GM19023 (cell line): ENCODE measurements at regions not wholly inside any gene's neighbourhood (a gene's known extent, or its start where the extent isn't known, plus 50 kb on each side); places are given as distances from the start of the nearest gene placed in this dataset.
A peak's percentile ranks its signal among the peaks of the same experiment; 100 is the strongest.

Experiments used
- ATAC-seq: cut with Tn5 transposase; IDR thresholded peaks from one replicate; pipeline ENCODE4 v1.9.1; 2021; ENCODE audit warnings: mild to moderate bottlenecking, moderate library complexity; ENCODE audit not compliant: unreplicated experiment

DNA sequence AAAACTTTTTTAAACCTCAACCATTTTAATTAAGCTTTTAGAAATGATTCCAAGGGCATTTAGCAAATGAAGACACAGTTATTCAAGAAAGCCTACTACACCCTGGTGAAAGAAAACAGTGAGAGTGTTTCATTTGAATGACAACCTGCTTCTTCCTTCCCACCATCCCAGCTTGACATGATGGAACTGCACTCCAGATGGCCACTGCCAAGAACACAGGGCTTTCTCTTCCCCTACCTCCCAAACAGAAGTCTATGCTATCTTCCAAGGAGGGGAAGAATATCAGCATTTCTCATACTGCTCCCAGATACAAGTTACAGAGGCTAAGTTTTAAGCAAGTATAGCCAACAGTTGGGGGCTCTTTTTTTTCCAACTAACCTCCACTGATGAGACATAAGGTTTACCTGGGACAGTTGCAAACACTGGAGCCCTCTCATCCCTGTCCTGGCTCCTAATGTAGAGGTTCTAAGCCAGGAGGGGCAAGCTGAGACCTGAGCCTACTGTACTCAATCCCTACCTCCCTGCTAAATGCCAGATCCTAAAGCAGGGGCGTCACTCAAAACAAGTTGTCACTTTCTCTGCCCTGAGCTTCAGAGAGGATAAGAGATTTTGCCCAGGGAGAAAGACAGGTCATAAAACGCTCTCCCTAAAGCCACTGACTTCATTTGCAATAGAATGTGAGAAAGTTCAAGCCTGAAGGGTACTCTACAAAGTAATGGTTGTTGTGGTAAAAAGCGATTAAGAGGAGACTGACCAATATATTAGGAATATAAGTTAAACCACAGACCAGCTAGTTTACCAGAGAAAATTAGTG is 88.5 kb upstream of the SLC27A6 start:
- ATAC-seq: no peak

DNA sequence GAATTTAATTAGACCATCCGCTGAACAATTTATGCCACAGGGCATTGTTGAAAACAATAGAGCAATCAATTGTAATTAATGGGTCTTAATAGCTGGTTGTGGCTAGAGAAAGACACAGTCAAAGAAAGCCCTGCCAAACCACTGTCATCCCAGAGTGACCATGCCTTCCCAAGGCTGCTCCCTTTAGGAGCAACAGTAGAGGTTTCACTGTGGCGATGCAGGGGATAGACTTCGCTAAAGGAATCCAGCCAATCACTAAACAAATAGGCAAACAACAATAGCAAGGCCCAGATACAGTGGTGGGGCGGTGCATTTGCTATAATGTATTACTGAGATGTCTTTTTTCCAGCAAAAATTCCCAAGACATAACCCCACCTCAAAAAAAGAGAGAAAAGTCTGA is 87.8 kb upstream of the SLC27A6 start:
- no peak for ATAC-seq

GRCh38 chr5:128881502-128882018 is 83.7 kb upstream of the SLC27A6 start:
- no peak for ATAC-seq

GRCh38 chr5:128885649-128886255 is 79.5 kb upstream of the SLC27A6 start:
- ATAC-seq: no peak

GRCh38 chr5:128895122-128895521 is 70.2 kb upstream of the SLC27A6 start:
- no peak for ATAC-seq

DNA sequence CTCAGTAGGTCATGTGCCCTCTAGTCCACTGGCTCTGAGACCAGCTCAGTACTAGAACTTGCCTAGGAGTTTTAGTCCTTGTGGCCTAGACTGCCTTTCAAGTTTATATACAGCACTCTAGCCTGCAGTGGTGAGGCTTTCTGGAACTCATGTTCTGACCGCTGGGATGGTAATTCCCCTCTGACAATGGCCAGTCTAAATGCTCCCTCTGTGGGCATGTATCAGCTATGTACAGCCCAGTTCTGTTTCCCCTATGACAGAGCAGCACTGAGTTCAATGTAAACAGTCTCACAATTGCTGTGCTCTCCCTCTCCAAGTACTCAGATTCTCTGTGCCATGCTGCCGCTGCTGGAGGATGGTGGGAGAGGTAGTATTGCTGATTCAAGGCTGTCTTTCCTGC is 68.6 kb upstream of the SLC27A6 start:
- no peak for ATAC-seq

DNA sequence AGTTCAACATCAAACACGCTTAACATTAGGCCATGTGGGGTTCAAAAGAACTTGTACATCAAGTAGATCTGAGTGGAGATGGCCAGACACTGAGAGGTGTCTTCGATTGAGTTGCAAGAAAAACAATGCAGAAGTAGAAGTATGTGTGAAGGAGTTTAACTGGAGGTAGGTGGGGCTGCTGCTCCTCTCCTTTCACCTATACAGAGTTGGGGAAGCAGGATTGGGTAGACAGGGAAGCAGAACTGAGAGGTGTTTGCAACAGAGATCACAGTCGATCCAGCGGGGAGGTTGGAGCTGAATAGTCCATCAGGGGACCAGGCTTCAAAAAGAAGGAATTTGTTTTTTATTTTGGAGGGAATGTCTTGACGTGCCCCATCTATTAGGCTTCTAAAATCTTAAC is 61.7 kb upstream of the SLC27A6 start:
- no peak for ATAC-seq

DNA sequence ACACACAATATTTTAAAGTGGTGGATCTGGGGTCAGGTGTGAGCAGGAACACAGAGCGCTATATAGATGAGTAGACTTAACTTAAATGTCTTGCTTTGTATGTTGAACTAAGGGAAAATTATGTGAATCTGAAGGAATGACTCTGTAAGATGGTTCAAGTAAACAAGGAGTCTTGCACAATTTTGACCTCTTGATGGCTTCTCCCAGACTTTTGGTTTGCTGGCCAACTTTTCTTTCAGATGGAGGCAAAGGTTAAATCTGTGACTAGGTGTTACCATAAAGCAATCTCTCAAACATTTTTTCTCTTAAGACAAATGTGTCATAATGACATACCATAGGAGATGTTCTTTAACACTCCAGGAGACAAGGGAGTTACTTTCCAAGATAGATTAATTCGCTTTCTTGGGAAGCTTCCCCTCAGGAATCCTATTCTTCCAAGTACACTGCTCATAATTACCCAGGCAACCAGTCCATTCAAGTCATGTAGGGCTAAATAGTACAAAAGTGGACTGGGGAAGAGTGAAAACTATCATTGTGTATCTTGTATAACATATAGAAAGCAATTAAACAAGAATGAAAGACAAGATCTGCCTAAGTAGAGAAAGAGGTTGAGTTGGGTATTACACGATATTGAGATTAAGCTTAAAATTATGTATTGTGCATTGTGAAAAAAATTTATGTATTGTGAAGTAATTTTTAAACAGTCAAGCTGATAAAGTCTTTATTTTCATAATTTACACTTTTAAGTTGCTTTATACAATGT is 60.3 kb upstream of the SLC27A6 start:
- ATAC-seq: no peak

DNA sequence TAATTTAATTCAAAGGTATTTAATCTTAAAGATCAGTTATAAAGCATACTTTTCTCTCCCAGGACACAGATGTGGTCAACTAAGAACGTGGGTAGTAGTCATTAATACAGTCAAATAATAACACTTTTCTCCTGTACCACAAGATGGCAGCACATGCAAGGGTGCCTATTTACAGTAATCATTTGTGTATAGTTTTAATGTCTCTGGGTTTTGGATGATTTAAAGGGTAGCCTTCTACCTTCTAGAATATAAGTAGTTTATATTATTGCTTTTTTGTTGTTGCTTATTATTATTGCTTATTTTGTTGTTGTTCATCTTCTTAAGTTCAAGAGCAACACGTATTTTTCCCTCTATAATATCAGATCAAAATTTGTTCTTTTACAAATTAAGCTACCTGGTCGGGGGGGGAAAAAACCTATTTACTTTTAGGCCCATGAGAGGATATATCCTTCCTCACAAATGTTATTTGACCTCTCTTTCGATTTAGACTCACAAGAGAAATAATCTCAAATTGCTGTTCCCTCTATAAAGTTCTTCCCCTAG is 59.6 kb upstream of the SLC27A6 start:
- ATAC-seq: no peak

- ATAC-seq: peak; percentile 82
These were observed 51.7 kb upstream of the SLC27A6 start for GRCh38 chr5:128913551-128913950.
